H1 (cell line): ENCODE measurements at regions not wholly inside any gene's neighbourhood (a gene's known extent, or its start where the extent isn't known, plus 50 kb on each side); places are given as distances from the start of the nearest gene placed in this dataset.

Experiments
- CTCF ChIA-PET: fragments of 300-600 bp; sonication (Branson Sonifier 250); formaldehyde crosslinking; loops from one replicate; lab custom pipeline; 2021; ENCODE audit not compliant: partially characterized antibody; lab: Charles Lee
- POLR2A ChIA-PET: fragments of 300-600 bp; sonication (Branson Sonifier 250); formaldehyde crosslinking; loops from one replicate; lab custom pipeline; 2021; ENCODE audit warnings: inconsistent platforms; ENCODE audit not compliant: partially characterized antibody; lab: Charles Lee
- DNase-seq, 2 experiments: peaks; one replicate each; pipeline versions ENCODE4 v3.0.0 to v3.0.0-alpha.2; 2010 to 2022; ENCODE audit warnings: low spot score in 2 of 2, low read depth in 1 of 2, mixed read lengths in 1 of 2
- FAIRE-seq: peaks from 2 replicates; lab custom pipeline; 2011; peaks lifted over from hg19 to GRCh38; lab: Jason Lieb, UNC
- H2AFZ ChIP-seq: 2 replicates; pipeline ENCODE4 v1.8.1; 2012; ENCODE audit warnings: low read length, inconsistent platforms
- H2AK5ac ChIP-seq: 2 replicates; pipeline ENCODE4 v1.6.1; 2013; ENCODE audit warnings: low read depth, low read length
- H2BK120ac ChIP-seq: replicated peaks from 2 replicates; pipeline ENCODE3; 2013; ENCODE audit warnings: low read depth, low read length, inconsistent platforms
- H2BK12ac ChIP-seq: 2 replicates; pipeline ENCODE4 v1.6.1; 2013; ENCODE audit warnings: low read depth, low read length
- H2BK15ac ChIP-seq: 2 replicates; pipeline ENCODE4 v1.6.1; 2013; ENCODE audit warnings: low read length
- H2BK20ac ChIP-seq: 2 replicates; pipeline ENCODE4 v1.6.1; 2013; ENCODE audit warnings: low read length
- H2BK5ac ChIP-seq: 2 replicates; pipeline ENCODE4 v1.6.1; 2013; ENCODE audit warnings: low read depth, low read length
- H3K14ac ChIP-seq: 2 replicates; pipeline ENCODE4 v1.6.1; 2013; ENCODE audit warnings: inconsistent platforms; ENCODE audit not compliant: insufficient read length
- H3K18ac ChIP-seq: 2 replicates; pipeline ENCODE4 v1.6.1; 2013; ENCODE audit warnings: low read length; ENCODE audit errors: extremely low read depth
- H3K23ac ChIP-seq: 2 replicates; pipeline ENCODE4 v1.6.1; 2013; ENCODE audit warnings: inconsistent platforms; ENCODE audit not compliant: insufficient read length
- H3K23me2 ChIP-seq: 2 replicates; pipeline ENCODE4 v1.6.1; 2013; ENCODE audit warnings: low read depth, low read length
- H3K27ac ChIP-seq: 2 replicates; pipeline ENCODE4 v1.6.1; 2011; ENCODE audit warnings: low read depth, low read length, inconsistent platforms
- H3K27me3 ChIP-seq, 4 experiments: replicated peaks in 1 of 4; 1 replicate in 1 of 4; 2 replicates in 3 of 4; pipeline versions ENCODE4 v1.6.1 to v1.8.1; 2011 to 2013; ENCODE audit warnings: low read length in 3 of 4, mild to moderate bottlenecking in 3 of 4, inconsistent platforms in 2 of 4, mixed read lengths in 2 of 4, moderate library complexity in 1 of 4; ENCODE audit not compliant: control insufficient read depth in 3 of 4, insufficient read depth in 3 of 4; ENCODE audit errors: extremely low read depth in 1 of 4
- H3K36me3 ChIP-seq, 4 experiments: 2 replicates each; pipeline versions ENCODE4 v1.6.1 to v1.8.1; 2011 to 2013; ENCODE audit warnings: mild to moderate bottlenecking in 4 of 4, low read length in 3 of 4, moderate library complexity in 2 of 4, control low read depth in 1 of 4, inconsistent platforms in 1 of 4; ENCODE audit not compliant: insufficient read depth in 4 of 4, control insufficient read depth in 2 of 4
- H3K4ac ChIP-seq: replicated peaks from 2 replicates; pipeline ENCODE3; 2013; ENCODE audit warnings: low read length, low read depth, mixed read lengths, inconsistent platforms; ENCODE audit not compliant: insufficient read length
- H3K4me1 ChIP-seq, 4 experiments: replicated peaks in 1 of 4; 1 replicate in 1 of 4; 2 replicates in 3 of 4; pipeline versions ENCODE4 v1.6.1 to v1.8.1; 2011 to 2013; ENCODE audit warnings: low read length in 3 of 4, inconsistent platforms in 2 of 4, mixed read lengths in 1 of 4; ENCODE audit not compliant: insufficient read depth in 4 of 4, control insufficient read depth in 3 of 4
- H3K4me2 ChIP-seq, 2 experiments: 2 replicates each; pipeline versions ENCODE4 v1.6.1 to v1.8.1; 2011 to 2013; ENCODE audit warnings: low read depth in 2 of 2, low read length in 2 of 2, control low read depth in 1 of 2, inconsistent platforms in 1 of 2, mild to moderate bottlenecking in 1 of 2; ENCODE audit not compliant: insufficient read depth in 1 of 2
- H3K4me3 ChIP-seq, 4 experiments: fragments of 200-600, 300-600 bp in 1 of 4; sonication (generic), shearing (Covaris generic), sonication (Bioruptor Twin) in 1 of 4; 2 replicates each; pipeline versions ENCODE4 v1.5.1 to v1.8.1; 2011 to 2016; ENCODE audit warnings: low read length in 4 of 4, low read depth in 3 of 4, control low read depth in 2 of 4, inconsistent platforms in 2 of 4, mild to moderate bottlenecking in 2 of 4, mixed read lengths in 1 of 4, moderate library complexity in 1 of 4; ENCODE audit not compliant: insufficient read depth in 2 of 4; ENCODE audit errors: extremely low read depth in 1 of 4
- H3K56ac ChIP-seq: replicated peaks from 2 replicates; pipeline ENCODE3; 2013; ENCODE audit warnings: low read depth, mild to moderate bottlenecking, mixed read lengths, low read length, inconsistent platforms; ENCODE audit not compliant: insufficient read length
- H3K79me1 ChIP-seq: 2 replicates; pipeline ENCODE4 v1.6.1; 2013; ENCODE audit warnings: low read depth, low read length, control low read depth
- H3K79me2 ChIP-seq, 2 experiments: 2 replicates each; pipeline versions ENCODE4 v1.6.1 to v1.8.1; 2012 to 2013; ENCODE audit warnings: low read length in 2 of 2, mild to moderate bottlenecking in 2 of 2, inconsistent platforms in 1 of 2; ENCODE audit not compliant: insufficient read depth in 2 of 2, control insufficient read depth in 1 of 2
- H3K9ac ChIP-seq, 4 experiments: replicated peaks in 1 of 4; 1 replicate in 1 of 4; 2 replicates in 3 of 4; pipeline versions ENCODE4 v1.6.1 to v1.8.1; 2011 to 2013; ENCODE audit warnings: low read depth in 3 of 4, low read length in 3 of 4, control low read depth in 2 of 4, mild to moderate bottlenecking in 2 of 4, moderate library complexity in 2 of 4, inconsistent platforms in 1 of 4; ENCODE audit errors: extremely low read depth in 1 of 4
- H3K9me3 ChIP-seq, 2 experiments: 2 replicates each; pipeline versions ENCODE4 v1.6.1 to v1.8.1; 2012 to 2013; ENCODE audit warnings: mild to moderate bottlenecking in 2 of 2, moderate library complexity in 2 of 2, control low read depth in 1 of 2, inconsistent platforms in 1 of 2, low read depth in 1 of 2, low read length in 1 of 2, mixed read lengths in 1 of 2; ENCODE audit not compliant: insufficient read depth in 2 of 2
- H4K20me1 ChIP-seq, 2 experiments: replicated peaks in 1 of 2; 2 replicates each; pipeline versions ENCODE3 to v1.8.1; 2011 to 2013; ENCODE audit warnings: inconsistent platforms in 2 of 2, low read length in 2 of 2, mild to moderate bottlenecking in 1 of 2; ENCODE audit not compliant: insufficient read depth in 2 of 2, control insufficient read depth in 1 of 2
- H4K5ac ChIP-seq: 2 replicates; pipeline ENCODE4 v1.6.1; 2013; ENCODE audit warnings: low read length, low read depth, mixed read lengths, inconsistent platforms; ENCODE audit not compliant: insufficient read length
- H4K8ac ChIP-seq: 2 replicates; pipeline ENCODE4 v1.8.0; 2013; ENCODE audit warnings: mild to moderate bottlenecking, moderate library complexity, low read length, inconsistent platforms; ENCODE audit not compliant: insufficient read depth; ENCODE audit errors: extremely low read depth
- H4K91ac ChIP-seq: replicated peaks from 2 replicates; pipeline ENCODE3; 2013; ENCODE audit warnings: low read length, mixed read lengths, inconsistent platforms; ENCODE audit not compliant: insufficient read length
- EGR1 ChIP-seq: IDR thresholded peaks from 2 replicates; pipeline ENCODE4 v1.6.1; 2011; ENCODE audit warnings: low read depth, low read length, borderline replicate concordance
- SUZ12 ChIP-seq: fragments of 200-600 bp; sonication (generic); IDR thresholded peaks from 2 replicates; pipeline ENCODE4 v1.6.1; 2012; ENCODE audit warnings: mild to moderate bottlenecking, inconsistent platforms, low read length, moderate library complexity, mixed read lengths
- WGBS, 2 experiments: shearing (Covaris generic) in 1 of 2; methylation state at CpG; one replicate each; pipeline versions ENCODE4 v1.1.6 to v1.1.7; 2013 to 2015; ENCODE audit warnings: low lambda C conversion rate in 2 of 2, mixed read lengths in 2 of 2, inconsistent platforms in 1 of 2, low coverage in 1 of 2, missing lambda C conversion rate in 1 of 2; ENCODE audit not compliant: insufficient replicate concordance in 2 of 2, insufficient coverage in 1 of 2, insufficient read length in 1 of 2; ENCODE audit errors: extremely low coverage in 1 of 2, missing lambda C conversion rate in 1 of 2; 5-methylcytosine and 5-hydroxymethylcytosine counted together

DNA sequence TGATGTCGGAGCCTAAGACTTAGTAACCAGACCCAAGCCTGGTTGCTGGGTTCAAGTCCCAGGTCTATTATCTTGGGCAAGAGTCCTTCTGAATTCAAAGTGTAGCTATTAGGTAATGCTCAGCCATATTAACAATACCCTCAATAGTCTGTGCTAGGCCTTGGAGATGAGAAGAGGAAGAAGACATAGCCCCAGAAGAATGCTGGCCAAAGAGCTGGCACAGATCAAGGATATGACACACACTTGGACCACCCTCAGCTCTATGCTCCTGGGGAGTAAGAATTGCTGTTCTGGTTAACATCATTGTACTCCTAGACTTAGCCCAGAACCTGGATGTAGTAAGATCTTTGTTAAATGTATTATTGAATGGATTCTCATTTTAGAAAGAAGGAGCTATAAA is 426.7 kb downstream of the CDK5RAP2 start:
- Histone ChIP-seq H3K9ac (no peak overlapping the region), H3K4me1 (peaks cover 0 to 4% (median 0%) of the 10 kb centered on the region in 4 experiments; a peak in 2 of 7 replicates), H3K36me3 (no peaks in the 10 kb centered on the region), H2BK120ac (no peak overlapping the region), H2BK12ac (no peak overlapping the region), H3K23ac (no peak overlapping the region), H3K27ac (no peak overlapping the region), H3K4me3 (no peak overlapping the region), H4K91ac (no peak overlapping the region), H2BK15ac (no peak overlapping the region), H3K9me3 (no peaks in the 10 kb centered on the region), H3K4ac (no peak overlapping the region), H3K56ac (no peak overlapping the region), H3K18ac (no peak overlapping the region), H4K8ac (no peak overlapping the region), H3K79me2 (peaks cover 0 to 3% of the 10 kb centered on the region in 2 experiments; a peak in 1 of 4 replicates), H2BK5ac (no peak overlapping the region)
- POLR2A ChIA-PET, result no interaction called here
- DNase-seq, result no peak
- TF ChIP-seq EGR1 (no peak), SUZ12 (no peak)
- TF ChIP-seq, all 59 proteins: peak for 0
- H4K20me1 ChIP-seq, result no peaks in the 10 kb centered on the region
- peaks cover 0 to 3% (median 0%) of the 10 kb centered on the region in 4 experiments; a peak in 1 of 7 replicates for H3K27me3 ChIP-seq
- H2BK20ac ChIP-seq, result no peak overlapping the region
- no peak overlapping the region for H3K4me2 ChIP-seq
- no peak overlapping the region for H3K14ac ChIP-seq
- H2AFZ ChIP-seq, result no peak overlapping the region
- no peak for FAIRE-seq
- H3K23me2 ChIP-seq, result no peaks in the 10 kb centered on the region
- no peak overlapping the region for H4K5ac ChIP-seq
- 100% methylated on average over 1 of the region's 1 CpG; no CpG with 5 or more reads in 1 of the 2 experiments for WGBS, 2 experiments
- no peak overlapping the region for H2AK5ac ChIP-seq
- H3K79me1 ChIP-seq, result no peaks in the 10 kb centered on the region
- CTCF ChIA-PET, result interaction anchor here (0.6 to 1.4 kb wide), 4 partner anchors 22 to 196 kb away, joined by 3 read pairs; no protein-coding TSS in a partner anchor
